IMR-90 (cell line): ENCODE measurements at regions not wholly inside any gene's neighbourhood (a gene's known extent, or its start where the extent isn't known, plus 50 kb on each side); places are given as distances from the start of the nearest gene placed in this dataset.

ENCODE experiments used
- BHLHE40 ChIP-seq: fragments of 150-350 bp; IDR thresholded peaks from 2 replicates; pipeline ENCODE4 v1.6.1; 2016; ENCODE audit warnings: mild to moderate bottlenecking, low read depth, low read length
- CEBPB ChIP-seq: IDR thresholded peaks from 2 replicates; pipeline ENCODE4 v1.6.1; 2012; ENCODE audit warnings: low read depth, low read length, improper control_type of control experiment
- CTCF ChIP-seq: conservative IDR thresholded peaks from 2 replicates; pipeline ENCODE4 v1.5.1; 2012; ENCODE audit warnings: mild to moderate bottlenecking, low read depth, low read length, improper control_type of control experiment
- FOS ChIP-seq: fragments of 150-350 bp; IDR thresholded peaks from 2 replicates; pipeline ENCODE4 v1.6.1; 2016; ENCODE audit warnings: low read depth, low read length
- POLR2A ChIP-seq: IDR thresholded peaks from 2 replicates; pipeline ENCODE4 v1.6.1; 2012; ENCODE audit warnings: mild to moderate bottlenecking, low read depth, low read length
- RAD21 ChIP-seq: IDR thresholded peaks from 2 replicates; pipeline ENCODE4 v1.6.1; 2012; ENCODE audit warnings: low read length, improper control_type of control experiment
- RFX5 ChIP-seq: IDR thresholded peaks from 2 replicates; pipeline ENCODE4 v1.8.0; 2012; ENCODE audit warnings: low read depth, mild to moderate bottlenecking, low read length, moderate library complexity
- USF2 ChIP-seq: fragments of 150-350 bp; IDR thresholded peaks from 2 replicates; pipeline ENCODE4 v1.6.1; 2017; ENCODE audit warnings: mild to moderate bottlenecking, antibody characterized with exemption, low read length, low read depth
- TF ChIP-seq, protein P1 (sequence below): fragments of 150-350 bp; IDR thresholded peaks from 2 replicates; pipeline ENCODE4 v1.6.1; 2016; ENCODE audit warnings: low read depth, mild to moderate bottlenecking, low read length, moderate library complexity, borderline replicate concordance

- TF ChIP-seq POLR2A = no peak
- TF ChIP-seq CEBPB = no peak
- TF ChIP-seq CTCF = no peak
- TF ChIP-seq RFX5 = no peak
- TF ChIP-seq, protein P1, sequence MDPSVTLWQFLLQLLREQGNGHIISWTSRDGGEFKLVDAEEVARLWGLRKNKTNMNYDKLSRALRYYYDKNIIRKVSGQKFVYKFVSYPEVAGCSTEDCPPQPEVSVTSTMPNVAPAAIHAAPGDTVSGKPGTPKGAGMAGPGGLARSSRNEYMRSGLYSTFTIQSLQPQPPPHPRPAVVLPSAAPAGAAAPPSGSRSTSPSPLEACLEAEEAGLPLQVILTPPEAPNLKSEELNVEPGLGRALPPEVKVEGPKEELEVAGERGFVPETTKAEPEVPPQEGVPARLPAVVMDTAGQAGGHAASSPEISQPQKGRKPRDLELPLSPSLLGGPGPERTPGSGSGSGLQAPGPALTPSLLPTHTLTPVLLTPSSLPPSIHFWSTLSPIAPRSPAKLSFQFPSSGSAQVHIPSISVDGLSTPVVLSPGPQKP = no peak
- no peak for TF ChIP-seq USF2
- TF ChIP-seq FOS = no peak
- TF ChIP-seq RAD21 = no peak
- no peak for TF ChIP-seq BHLHE40
Observed at GRCh38 chrX:140433582-140433981, 71.3 kb downstream of the SOX3 start.
